ENCODE measurements at regions not wholly inside any gene's neighbourhood (a gene's known extent, or its start where the extent isn't known, plus 50 kb on each side); places are given as distances from the start of the nearest gene placed in this dataset.

- H3K18ac ChIP-seq (ENCODE audit: extremely low read depth, low read length) = no peak overlapping the region
- H3K36me3 ChIP-seq (ENCODE audit: control insufficient read depth in 2 of 4, insufficient read depth in 4 of 4, low read length in 3 of 4) = no peaks in the 10 kb centered on the region
- DNase-seq (ENCODE audit: low read depth in 1 of 2, low spot score in 2 of 2) = no peak
- peaks cover 0 to 6% (median 4%) of the 10 kb centered on the region in 4 experiments; a peak in 2 of 7 replicates for H3K4me1 ChIP-seq (replicated peaks in 1 of 4; ENCODE audit: control insufficient read depth in 3 of 4, insufficient read depth in 4 of 4, low read length in 3 of 4)
- no peak overlapping the region for H3K27ac ChIP-seq (ENCODE audit: low read depth, low read length)
- H2BK15ac ChIP-seq (ENCODE audit: low read length) = no peak overlapping the region
- H3K79me1 ChIP-seq (ENCODE audit: low read depth, low read length) = no peaks in the 10 kb centered on the region
- H3K79me2 ChIP-seq (ENCODE audit: control insufficient read depth in 1 of 2, insufficient read depth in 2 of 2, low read length in 2 of 2) = no peaks in the 10 kb centered on the region
- FAIRE-seq = no peak
- no peak overlapping the region for H4K5ac ChIP-seq (ENCODE audit: insufficient read length, low read depth, low read length)
- no peak overlapping the region for H3K14ac ChIP-seq (ENCODE audit: insufficient read length)
- H2BK120ac ChIP-seq (replicated peaks; ENCODE audit: low read depth, low read length) = no peak overlapping the region
- no peak overlapping the region for H2AK5ac ChIP-seq (ENCODE audit: low read depth, low read length)
- ChIA-PET CTCF (ENCODE audit: partially characterized antibody) (interaction anchor here (0.5 kb wide), 1 partner anchor 142 kb away, joined by 3 read pairs; no protein-coding TSS in a partner anchor), POLR2A (ENCODE audit: partially characterized antibody) (no interaction called here)
- no peak overlapping the region for H3K4me3 ChIP-seq (ENCODE audit: extremely low read depth in 1 of 4, insufficient read depth in 2 of 4, low read depth in 3 of 4, low read length in 4 of 4)
- H4K8ac ChIP-seq (ENCODE audit: extremely low read depth, insufficient read depth, low read length) = no peak overlapping the region
- no peak overlapping the region for H3K56ac ChIP-seq (replicated peaks; ENCODE audit: insufficient read length, low read depth, low read length)
- H2BK5ac ChIP-seq (ENCODE audit: low read depth, low read length) = no peak overlapping the region
- H2BK12ac ChIP-seq (ENCODE audit: low read depth, low read length) = no peak overlapping the region
- no peak overlapping the region for H2AFZ ChIP-seq (ENCODE audit: low read length)
- no peak overlapping the region for H3K9ac ChIP-seq (replicated peaks in 1 of 4; ENCODE audit: extremely low read depth in 1 of 4, low read depth in 3 of 4, low read length in 3 of 4)
- H4K20me1 ChIP-seq (replicated peaks in 1 of 2; ENCODE audit: control insufficient read depth in 1 of 2, insufficient read depth in 2 of 2, low read length in 2 of 2) = no peaks in the 10 kb centered on the region
- no peaks in the 10 kb centered on the region for H3K9me3 ChIP-seq (ENCODE audit: insufficient read depth in 2 of 2, low read depth in 1 of 2, low read length in 1 of 2)
- no peak overlapping the region for H3K23ac ChIP-seq (ENCODE audit: insufficient read length)
- no peak overlapping the region for H3K4me2 ChIP-seq (ENCODE audit: insufficient read depth in 1 of 2, low read depth in 2 of 2, low read length in 2 of 2)
- no peak overlapping the region for H3K4ac ChIP-seq (replicated peaks; ENCODE audit: insufficient read length, low read depth, low read length)
- H3K23me2 ChIP-seq (ENCODE audit: low read depth, low read length) = no peaks in the 10 kb centered on the region
- H2BK20ac ChIP-seq (ENCODE audit: low read length) = no peak overlapping the region
- no peak overlapping the region for H4K91ac ChIP-seq (replicated peaks; ENCODE audit: insufficient read length, low read length)
- H3K27me3 ChIP-seq (replicated peaks in 1 of 4; ENCODE audit: control insufficient read depth in 3 of 4, extremely low read depth in 1 of 4, insufficient read depth in 3 of 4, low read length in 3 of 4) = no peaks in the 10 kb centered on the region
- TF ChIP-seq MAX (IDR thresholded peaks at IDR 0.05) (no peak), CREB1 (IDR thresholded peaks at IDR 0.05) (no peak), KDM5A (IDR thresholded peaks at IDR 0.05; ENCODE audit: low read length) (no peak), KDM1A (IDR thresholded peaks at IDR 0.05; ENCODE audit: borderline replicate concordance, low read length) (no peak), USF2 (IDR thresholded peaks at IDR 0.05; ENCODE audit: low read length) (no peak), CBX8 (IDR thresholded peaks at IDR 0.05; ENCODE audit: borderline replicate concordance, low read depth, low read length) (no peak), SP2 (IDR thresholded peaks at IDR 0.05; ENCODE audit: low read length) (no peak), ATF3 (IDR thresholded peaks at IDR 0.05; ENCODE audit: insufficient read depth, low read depth, low read length) (no peak), TAF7 (optimal IDR thresholded peaks at IDR 0.05; ENCODE audit: borderline replicate concordance, low read depth, low read length) (no peak), HDAC2 (IDR thresholded peaks at IDR 0.05; ENCODE audit: borderline replicate concordance in 1 of 2, low read depth in 2 of 2, low read length in 2 of 2) (no peak), EZH2 (IDR thresholded peaks at IDR 0.05; ENCODE audit: low read depth, low read length, severe bottlenecking) (no peak), POLR2AphosphoS5 (IDR thresholded peaks at IDR 0.05; ENCODE audit: low read depth, low read length) (no peak), SIX5 (IDR thresholded peaks at IDR 0.05; ENCODE audit: low read depth, low read length) (no peak), ASH2L (IDR thresholded peaks at IDR 0.05; ENCODE audit: low read length) (no peak)
Observed at GRCh38 chr11:87966216-87966615, 209.0 kb downstream of the RAB38 start.
